ENCODE measurements at regions not wholly inside any gene's neighbourhood (a gene's known extent, or its start where the extent isn't known, plus 50 kb on each side); places are given as distances from the start of the nearest gene placed in this dataset.

DNA sequence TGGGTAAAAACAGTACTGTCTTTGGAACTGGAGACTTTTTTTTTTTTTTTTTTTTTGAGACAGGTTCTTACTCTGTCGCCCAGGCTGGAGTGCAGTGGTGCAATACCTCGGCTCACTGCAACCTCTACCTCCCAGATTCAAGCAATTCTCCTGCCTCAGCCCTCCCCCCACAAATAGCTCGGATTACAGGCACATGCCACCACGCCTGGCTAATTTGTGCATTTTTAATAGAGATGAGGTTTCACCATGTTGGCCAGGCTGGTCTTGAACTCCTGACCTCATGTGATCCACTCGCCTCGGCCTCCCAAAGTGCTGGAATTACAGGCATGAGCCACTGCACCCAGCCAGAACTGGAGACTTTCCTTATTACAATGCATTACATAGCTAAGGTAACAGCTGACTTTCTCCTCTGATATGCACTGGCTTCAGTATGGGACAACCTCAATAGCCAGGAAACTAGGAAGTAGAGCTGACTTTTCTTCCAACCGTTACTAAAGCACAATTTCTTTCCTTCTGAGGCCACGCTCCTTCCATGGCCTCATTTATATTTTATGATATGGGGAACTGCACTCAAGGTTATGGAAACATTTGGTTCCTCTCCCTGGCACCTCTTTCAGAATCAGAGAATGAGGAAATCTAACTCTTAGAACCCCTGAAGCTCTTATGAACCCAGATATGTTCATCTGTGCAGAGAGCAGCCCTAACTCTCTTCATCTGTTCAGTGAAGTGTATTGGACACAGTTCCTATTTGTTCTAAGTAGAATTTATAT is 53.5 kb upstream of the FAM9B start:
- TF ChIP-seq, protein P1, sequence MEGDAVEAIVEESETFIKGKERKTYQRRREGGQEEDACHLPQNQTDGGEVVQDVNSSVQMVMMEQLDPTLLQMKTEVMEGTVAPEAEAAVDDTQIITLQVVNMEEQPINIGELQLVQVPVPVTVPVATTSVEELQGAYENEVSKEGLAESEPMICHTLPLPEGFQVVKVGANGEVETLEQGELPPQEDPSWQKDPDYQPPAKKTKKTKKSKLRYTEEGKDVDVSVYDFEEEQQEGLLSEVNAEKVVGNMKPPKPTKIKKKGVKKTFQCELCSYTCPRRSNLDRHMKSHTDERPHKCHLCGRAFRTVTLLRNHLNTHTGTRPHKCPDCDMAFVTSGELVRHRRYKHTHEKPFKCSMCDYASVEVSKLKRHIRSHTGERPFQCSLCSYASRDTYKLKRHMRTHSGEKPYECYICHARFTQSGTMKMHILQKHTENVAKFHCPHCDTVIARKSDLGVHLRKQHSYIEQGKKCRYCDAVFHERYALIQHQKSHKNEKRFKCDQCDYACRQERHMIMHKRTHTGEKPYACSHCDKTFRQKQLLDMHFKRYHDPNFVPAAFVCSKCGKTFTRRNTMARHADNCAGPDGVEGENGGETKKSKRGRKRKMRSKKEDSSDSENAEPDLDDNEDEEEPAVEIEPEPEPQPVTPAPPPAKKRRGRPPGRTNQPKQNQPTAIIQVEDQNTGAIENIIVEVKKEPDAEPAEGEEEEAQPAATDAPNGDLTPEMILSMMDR (IDR thresholded peaks at IDR 0.05; ENCODE audit: borderline replicate concordance, insufficient read depth, low read depth, low read length) = no peak
- no peak overlapping the region for H3K4me3 ChIP-seq (ENCODE audit: low read depth, low read length)

DNA sequence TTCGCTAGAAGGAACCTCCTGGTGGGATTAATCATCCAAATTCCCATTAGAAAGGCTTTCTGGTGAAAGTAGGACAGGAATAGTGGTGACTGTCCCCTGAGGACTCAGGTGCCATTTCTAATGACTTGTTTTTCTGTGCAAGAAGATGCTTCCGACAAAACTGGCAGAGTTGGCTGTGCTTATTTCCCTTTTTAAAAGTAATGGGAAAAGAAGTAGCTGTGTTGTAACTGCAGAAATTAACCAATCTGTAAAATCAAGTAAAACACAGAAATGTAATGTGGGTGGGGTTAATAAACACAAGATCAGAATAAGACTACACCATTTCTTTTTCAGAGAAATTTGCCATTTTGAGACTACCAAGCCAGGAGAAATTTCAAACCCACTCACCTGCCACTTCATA is 55.0 kb upstream of the FAM9B start:
- no peak overlapping the region for H3K4me3 ChIP-seq (ENCODE audit: low read depth, low read length)
- TF ChIP-seq, protein P1 (IDR thresholded peaks at IDR 0.05; ENCODE audit: borderline replicate concordance, insufficient read depth, low read depth, low read length) = no peak

DNA sequence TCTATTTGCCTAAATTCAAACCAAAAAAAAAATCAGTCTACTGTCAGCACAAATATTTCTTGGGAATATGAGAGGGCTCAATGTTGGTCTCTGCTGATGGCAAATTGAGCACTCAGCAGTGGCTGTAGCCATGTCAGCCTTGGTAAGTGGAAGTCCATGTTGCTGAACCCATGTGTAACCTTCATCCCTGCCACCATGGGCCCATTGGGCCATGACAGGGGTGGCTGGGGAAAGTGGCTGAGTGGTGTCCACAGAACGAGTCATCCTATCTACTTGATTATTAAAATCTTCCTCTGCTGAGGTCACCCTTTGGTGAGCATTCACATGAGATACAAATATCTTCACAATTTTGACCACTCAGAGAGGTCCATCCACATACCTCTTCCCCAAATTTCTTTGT is 56.8 kb upstream of the FAM9B start:
- H3K4me3 ChIP-seq (ENCODE audit: low read depth, low read length) = no peak overlapping the region
- TF ChIP-seq, protein P1 (IDR thresholded peaks at IDR 0.05; ENCODE audit: borderline replicate concordance, insufficient read depth, low read depth, low read length) = no peak

DNA sequence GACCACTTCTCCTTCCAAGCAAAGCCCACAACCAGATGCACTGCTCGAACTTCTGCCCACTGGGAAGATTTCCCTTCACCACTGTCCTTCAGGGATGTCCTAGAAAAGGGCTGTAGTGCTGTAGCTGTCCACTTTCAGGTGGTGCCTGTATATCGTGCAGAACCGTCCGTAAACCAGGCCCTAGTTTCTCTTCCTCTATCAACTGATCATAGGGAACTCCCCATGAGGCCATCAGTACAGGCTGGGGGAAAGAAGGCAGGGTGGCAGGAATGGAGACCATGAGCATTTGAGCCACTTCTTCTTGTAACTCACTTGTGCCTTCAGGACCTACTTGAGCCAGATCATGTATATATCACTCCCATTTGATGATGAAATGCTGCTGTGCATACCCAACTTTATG is 57.3 kb upstream of the FAM9B start:
- TF ChIP-seq, protein P1 (IDR thresholded peaks at IDR 0.05; ENCODE audit: borderline replicate concordance, insufficient read depth, low read depth, low read length) = no peak
- no peak overlapping the region for H3K4me3 ChIP-seq (ENCODE audit: low read depth, low read length)

DNA sequence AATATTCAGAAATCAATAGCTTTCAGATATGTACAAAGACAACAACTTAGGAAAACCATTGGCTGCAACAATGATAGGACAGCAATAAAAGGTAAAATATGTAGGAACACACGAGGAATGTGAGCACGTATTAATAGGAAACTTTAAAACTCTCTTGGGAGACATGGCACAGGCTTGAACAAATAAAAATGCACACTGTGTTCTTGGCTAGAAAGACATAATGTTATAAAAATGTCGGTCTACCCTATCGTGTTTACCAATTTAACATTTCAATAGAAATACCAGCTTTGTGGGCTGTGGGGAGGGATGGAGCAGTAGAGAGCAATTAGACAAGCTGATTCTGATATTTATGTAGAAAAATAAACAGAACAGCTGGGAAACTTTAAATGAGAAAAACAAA is 69.0 kb upstream of the FAM9B start:
- TF ChIP-seq, protein P1 (IDR thresholded peaks at IDR 0.05; ENCODE audit: borderline replicate concordance, insufficient read depth, low read depth, low read length) = no peak
- no peak overlapping the region for H3K4me3 ChIP-seq (ENCODE audit: low read depth, low read length)

DNA sequence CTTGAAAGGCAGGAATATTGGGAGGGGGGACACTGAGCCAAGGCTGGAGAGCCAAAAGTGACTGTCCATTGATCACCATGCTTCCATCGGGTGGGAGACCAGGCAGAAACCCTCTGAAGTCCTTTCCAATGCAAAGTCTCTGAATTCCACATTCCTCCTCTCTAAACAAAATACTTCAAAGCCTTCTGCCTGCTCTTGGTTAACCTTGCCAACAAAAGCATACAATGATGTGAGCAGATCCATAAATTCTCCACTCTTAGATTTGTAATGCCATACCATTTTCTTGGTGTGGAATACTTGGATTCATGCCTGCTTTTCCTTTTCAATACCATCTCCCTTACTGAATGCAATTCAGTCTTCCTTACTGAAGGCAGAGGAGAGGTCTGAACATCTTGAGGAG is 74.1 kb upstream of the FAM9B start:
- TF ChIP-seq, protein P1 (IDR thresholded peaks at IDR 0.05; ENCODE audit: borderline replicate concordance, insufficient read depth, low read depth, low read length) = no peak
- no peak overlapping the region for H3K4me3 ChIP-seq (ENCODE audit: low read depth, low read length)

DNA sequence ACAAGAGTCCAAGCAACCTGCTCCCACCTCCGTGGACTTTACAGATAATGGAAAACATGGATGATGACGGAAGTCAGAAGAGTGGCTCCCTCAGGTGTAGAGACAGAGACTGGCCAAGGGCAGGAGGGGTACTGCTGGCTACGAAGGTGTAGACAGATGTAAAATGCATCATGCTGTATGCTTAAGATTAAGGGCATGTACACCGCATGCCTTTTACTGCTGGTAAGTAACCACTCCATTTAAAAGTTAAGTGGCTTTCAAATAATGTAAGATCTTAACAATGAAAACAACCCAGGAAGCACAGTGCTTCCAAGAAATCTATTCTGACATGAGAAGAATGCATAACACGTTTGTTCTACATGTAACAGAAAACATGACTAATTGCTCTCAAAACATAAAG is 76.9 kb upstream of the FAM9B start:
- TF ChIP-seq, protein P1 (IDR thresholded peaks at IDR 0.05; ENCODE audit: borderline replicate concordance, insufficient read depth, low read depth, low read length) = no peak
- no peak overlapping the region for H3K4me3 ChIP-seq (ENCODE audit: low read depth, low read length)

Measured in GM12875 (cell line).